ENCODE measurements at regions not wholly inside any gene's neighbourhood (a gene's known extent, or its start where the extent isn't known, plus 50 kb on each side); places are given as distances from the start of the nearest gene placed in this dataset.

GRCh38 chr9:89685698-89686097 is 80.9 kb downstream of the GADD45G start:
- no peak for TF ChIP-seq POLR2A (IDR thresholded peaks at IDR 0.05; ENCODE audit: low read length)
- no peak for TF ChIP-seq GATA1 (IDR thresholded peaks at IDR 0.05; ENCODE audit: low read depth, low read length)
